GM12878 (cell line): ENCODE measurements at regions not wholly inside any gene's neighbourhood (a gene's known extent, or its start where the extent isn't known, plus 50 kb on each side); places are given as distances from the start of the nearest gene placed in this dataset.

ENCODE experiments used
- BMI1 ChIP-seq: fragments of 450-650 bp; IDR thresholded peaks from 2 replicates; pipeline ENCODE4 v1.6.1; 2016; ENCODE audit warnings: mild to moderate bottlenecking, moderate library complexity, borderline replicate concordance
- CHD1 ChIP-seq: IDR thresholded peaks from 2 replicates; pipeline ENCODE4 v1.6.1; 2012; ENCODE audit warnings: low read depth, low read length, improper control_type of control experiment
- MTA2 ChIP-seq: fragments of 450-650 bp; IDR thresholded peaks from 2 replicates; pipeline ENCODE4 v1.6.1; 2016; ENCODE audit warnings: low read depth, mild to moderate bottlenecking, moderate library complexity
- MYB ChIP-seq: fragments of 150-350 bp; IDR thresholded peaks from 2 replicates; pipeline ENCODE4 v1.6.1; 2014; ENCODE audit warnings: mild to moderate bottlenecking, low read depth, low read length, borderline replicate concordance
- MYC ChIP-seq: IDR thresholded peaks from 2 replicates; pipeline ENCODE4 v1.6.1; 2011; ENCODE audit warnings: mild to moderate bottlenecking, low read length, moderate library complexity, inconsistent platforms; ENCODE audit not compliant: insufficient read depth, insufficient replicate concordance, insufficient read length, severe bottlenecking
- NFYB ChIP-seq: IDR thresholded peaks from 2 replicates; pipeline ENCODE4 v1.6.1; 2011; ENCODE audit warnings: low read depth, mild to moderate bottlenecking, low read length, improper control_type of control experiment, moderate library complexity; ENCODE audit not compliant: insufficient read depth
- RELA ChIP-seq: fragments of 450-650 bp; IDR thresholded peaks from 2 replicates; pipeline ENCODE4 v1.8.0; 2014; ENCODE audit warnings: borderline replicate concordance; ENCODE audit not compliant: partially characterized antibody
- SREBF1 ChIP-seq: IDR thresholded peaks from 2 replicates; pipeline ENCODE4 v1.6.1; 2012; ENCODE audit warnings: mild to moderate bottlenecking, low read length
- SRF ChIP-seq, 2 experiments: IDR thresholded peaks; 2 replicates each; pipeline ENCODE4 v1.6.1; 2011; ENCODE audit warnings: low read depth in 2 of 2, low read length in 2 of 2, mild to moderate bottlenecking in 1 of 2, moderate library complexity in 1 of 2
- STAT1 ChIP-seq: fragments of 450-650 bp; conservative IDR thresholded peaks from 2 replicates; pipeline ENCODE4 v1.6.1; 2014; ENCODE audit warnings: antibody characterized with exemption, mild to moderate bottlenecking
- SUPT20H ChIP-seq: IDR thresholded peaks from 2 replicates; pipeline ENCODE4 v1.6.1; 2011; ENCODE audit warnings: low read depth, mild to moderate bottlenecking, low read length, moderate library complexity, borderline replicate concordance; ENCODE audit not compliant: control insufficient read depth
- TAF1 ChIP-seq: IDR thresholded peaks from 2 replicates; pipeline ENCODE4 v1.6.1; 2011; ENCODE audit warnings: mild to moderate bottlenecking, low read depth, low read length, borderline replicate concordance
- TF ChIP-seq, protein P1 (sequence below): IDR thresholded peaks from 2 replicates; pipeline ENCODE4 v1.6.1; 2012; ENCODE audit warnings: mild to moderate bottlenecking, low read depth, low read length
- TF ChIP-seq, protein P2 (sequence below): fragments of 450-650 bp; IDR thresholded peaks from 2 replicates; pipeline ENCODE4 v1.6.1; 2016; ENCODE audit warnings: mild to moderate bottlenecking

DNA sequence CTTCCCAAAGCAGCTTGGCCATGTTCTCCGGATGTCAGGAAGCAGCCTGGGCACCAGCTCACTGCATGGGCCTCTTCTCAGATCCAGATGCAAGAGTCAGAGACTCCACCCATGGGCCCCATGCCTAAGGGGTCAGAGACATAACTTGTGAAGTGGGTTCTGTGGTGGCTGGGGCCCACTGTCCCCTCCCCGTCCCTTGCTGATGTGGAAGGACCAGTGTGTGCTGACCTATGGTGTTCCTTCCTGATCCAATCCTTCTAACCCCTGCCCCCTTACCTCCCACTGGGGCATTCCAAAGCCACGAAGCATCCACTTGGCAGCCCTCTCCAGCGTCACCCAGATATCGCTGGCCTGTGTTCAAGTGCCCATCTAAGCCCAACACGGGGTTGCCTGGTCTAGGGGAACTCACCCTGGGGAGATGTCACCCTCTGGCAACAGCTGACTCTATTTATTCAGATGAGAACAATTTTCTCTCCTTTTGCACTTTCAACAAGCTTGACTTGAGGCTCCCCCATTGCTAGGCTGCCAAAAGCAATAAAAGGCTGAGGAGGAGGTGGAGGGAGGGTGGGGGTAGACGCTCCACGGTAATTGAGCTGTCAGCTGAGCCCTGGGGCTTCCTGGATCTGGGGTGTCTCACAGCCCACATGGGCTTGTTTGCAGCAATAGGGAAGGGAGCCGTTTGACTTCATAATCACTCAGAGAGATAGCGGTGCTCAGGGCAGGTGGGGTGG lies 158.5 kb downstream of the ADAMTS15 start (continued):
- TF ChIP-seq, protein P1, sequence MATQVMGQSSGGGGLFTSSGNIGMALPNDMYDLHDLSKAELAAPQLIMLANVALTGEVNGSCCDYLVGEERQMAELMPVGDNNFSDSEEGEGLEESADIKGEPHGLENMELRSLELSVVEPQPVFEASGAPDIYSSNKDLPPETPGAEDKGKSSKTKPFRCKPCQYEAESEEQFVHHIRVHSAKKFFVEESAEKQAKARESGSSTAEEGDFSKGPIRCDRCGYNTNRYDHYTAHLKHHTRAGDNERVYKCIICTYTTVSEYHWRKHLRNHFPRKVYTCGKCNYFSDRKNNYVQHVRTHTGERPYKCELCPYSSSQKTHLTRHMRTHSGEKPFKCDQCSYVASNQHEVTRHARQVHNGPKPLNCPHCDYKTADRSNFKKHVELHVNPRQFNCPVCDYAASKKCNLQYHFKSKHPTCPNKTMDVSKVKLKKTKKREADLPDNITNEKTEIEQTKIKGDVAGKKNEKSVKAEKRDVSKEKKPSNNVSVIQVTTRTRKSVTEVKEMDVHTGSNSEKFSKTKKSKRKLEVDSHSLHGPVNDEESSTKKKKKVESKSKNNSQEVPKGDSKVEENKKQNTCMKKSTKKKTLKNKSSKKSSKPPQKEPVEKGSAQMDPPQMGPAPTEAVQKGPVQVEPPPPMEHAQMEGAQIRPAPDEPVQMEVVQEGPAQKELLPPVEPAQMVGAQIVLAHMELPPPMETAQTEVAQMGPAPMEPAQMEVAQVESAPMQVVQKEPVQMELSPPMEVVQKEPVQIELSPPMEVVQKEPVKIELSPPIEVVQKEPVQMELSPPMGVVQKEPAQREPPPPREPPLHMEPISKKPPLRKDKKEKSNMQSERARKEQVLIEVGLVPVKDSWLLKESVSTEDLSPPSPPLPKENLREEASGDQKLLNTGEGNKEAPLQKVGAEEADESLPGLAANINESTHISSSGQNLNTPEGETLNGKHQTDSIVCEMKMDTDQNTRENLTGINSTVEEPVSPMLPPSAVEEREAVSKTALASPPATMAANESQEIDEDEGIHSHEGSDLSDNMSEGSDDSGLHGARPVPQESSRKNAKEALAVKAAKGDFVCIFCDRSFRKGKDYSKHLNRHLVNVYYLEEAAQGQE: no peak
- no peak for TF ChIP-seq SRF (IDR thresholded peaks at IDR 0.05; ENCODE audit: low read depth in 2 of 2, low read length in 2 of 2)
- TF ChIP-seq MYB: no peak
- TF ChIP-seq, protein P2, sequence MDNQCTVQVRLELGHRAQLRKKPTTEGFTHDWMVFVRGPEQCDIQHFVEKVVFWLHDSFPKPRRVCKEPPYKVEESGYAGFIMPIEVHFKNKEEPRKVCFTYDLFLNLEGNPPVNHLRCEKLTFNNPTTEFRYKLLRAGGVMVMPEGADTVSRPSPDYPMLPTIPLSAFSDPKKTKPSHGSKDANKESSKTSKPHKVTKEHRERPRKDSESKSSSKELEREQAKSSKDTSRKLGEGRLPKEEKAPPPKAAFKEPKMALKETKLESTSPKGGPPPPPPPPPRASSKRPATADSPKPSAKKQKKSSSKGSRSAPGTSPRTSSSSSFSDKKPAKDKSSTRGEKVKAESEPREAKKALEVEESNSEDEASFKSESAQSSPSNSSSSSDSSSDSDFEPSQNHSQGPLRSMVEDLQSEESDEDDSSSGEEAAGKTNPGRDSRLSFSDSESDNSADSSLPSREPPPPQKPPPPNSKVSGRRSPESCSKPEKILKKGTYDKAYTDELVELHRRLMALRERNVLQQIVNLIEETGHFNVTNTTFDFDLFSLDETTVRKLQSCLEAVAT: no peak
- no peak for TF ChIP-seq RELA
- no peak for TF ChIP-seq SREBF1
- TF ChIP-seq MYC: no peak
- TF ChIP-seq CHD1: no peak
- TF ChIP-seq BMI1: no peak
- no peak for TF ChIP-seq NFYB
- TF ChIP-seq STAT1: no peak
- TF ChIP-seq MTA2: no peak
- no peak for TF ChIP-seq SUPT20H
- no peak for TF ChIP-seq TAF1
- TF ChIP-seq, all 136 proteins: peak for 0
